Upper lobe of right lung (tissue), 1 donor: ENCODE measurements at regions not wholly inside any gene's neighbourhood (a gene's known extent, or its start where the extent isn't known, plus 50 kb on each side); places are given as distances from the start of the nearest gene placed in this dataset.

Experiments used
- ATAC-seq: fragments of 200-7000 bp; cut with Tn5 transposase; one replicate; pipeline ENCODE4 v1.9.1; 2020; ENCODE audit warnings: mild to moderate bottlenecking, moderate library complexity
- DNase-seq: peaks from one replicate; pipeline ENCODE4 v3.0.0-alpha.2; 2020
- H3K27ac ChIP-seq: fragments of 200-600 bp; one replicate; pipeline ENCODE4 v1.8.0; 2022
- H3K27me3 ChIP-seq: fragments of 200-600 bp; one replicate; pipeline ENCODE4 v1.8.0; 2022; ENCODE audit warnings: mild to moderate bottlenecking
- H3K36me3 ChIP-seq: fragments of 200-600 bp; one replicate; pipeline ENCODE4 v1.8.0; 2022
- H3K4me1 ChIP-seq: fragments of 200-600 bp; one replicate; pipeline ENCODE4 v1.8.0; 2022
- H3K4me3 ChIP-seq: fragments of 200-600 bp; one replicate; pipeline ENCODE4 v1.8.0; 2022; ENCODE audit warnings: mild to moderate bottlenecking
- H3K9me3 ChIP-seq: fragments of 200-600 bp; one replicate; pipeline ENCODE4 v1.8.0; 2022
- intact Hi-C: fragments of 100-400 bp; cut with DNase I; formaldehyde crosslinking; loops from one replicate; pipeline ENCODE4 v1.11.0; 2022
- TF ChIP-seq, protein P1 (sequence below): fragments of 200-600 bp; IDR thresholded peaks from one replicate; pipeline ENCODE4 v1.8.0; 2022; ENCODE audit warnings: antibody characterized with exemption
- donor health status: DM: no; HTN: yes; CAD: no; lungs with severe emphysema.

DNA sequence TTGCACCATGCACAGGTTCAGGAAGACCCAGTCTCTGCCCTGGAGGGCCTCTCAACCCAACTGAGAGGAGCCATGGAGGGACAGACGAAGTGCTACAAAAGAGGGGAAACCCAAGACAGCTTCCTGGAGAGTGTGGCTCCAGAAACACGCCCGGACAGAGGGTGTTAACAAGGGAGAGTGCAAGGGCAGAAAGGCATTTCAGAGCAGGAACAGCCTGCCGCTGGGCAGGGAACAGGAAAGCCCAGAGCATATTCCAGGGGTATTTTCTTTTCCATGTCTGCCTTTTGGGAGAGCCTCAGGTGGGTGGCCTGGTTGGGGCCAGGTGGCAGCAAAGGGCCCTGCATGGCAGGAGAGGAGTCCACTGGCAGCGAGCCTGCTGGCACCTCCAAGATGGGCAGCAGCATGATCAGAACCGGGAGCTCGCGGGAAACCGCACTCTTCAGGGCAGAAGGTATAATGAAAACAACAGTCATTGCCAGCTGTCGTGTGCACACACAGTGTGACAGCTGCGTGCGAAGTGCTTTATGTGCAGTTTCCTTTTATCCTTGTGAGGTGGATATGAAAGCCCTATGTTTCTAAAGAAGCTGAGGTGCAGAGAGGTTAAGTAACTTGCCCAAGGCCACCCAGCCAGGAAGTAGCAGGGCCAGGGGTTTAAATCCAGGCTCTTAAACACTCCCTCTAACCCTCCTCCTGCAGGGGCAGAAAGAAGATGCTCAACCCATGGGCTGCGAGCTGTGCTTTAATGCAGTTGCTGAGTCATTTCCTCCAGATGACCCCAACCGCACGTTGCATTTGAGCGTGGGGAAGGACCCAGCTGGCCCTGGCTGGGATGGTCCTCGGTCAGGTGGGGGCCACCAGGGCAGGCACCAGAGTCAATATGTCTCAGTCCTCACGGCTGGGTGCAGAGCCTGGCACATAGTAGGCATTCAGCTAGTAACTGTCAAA lies 128.6 kb downstream of the OAT start:
- TF ChIP-seq, protein P1, sequence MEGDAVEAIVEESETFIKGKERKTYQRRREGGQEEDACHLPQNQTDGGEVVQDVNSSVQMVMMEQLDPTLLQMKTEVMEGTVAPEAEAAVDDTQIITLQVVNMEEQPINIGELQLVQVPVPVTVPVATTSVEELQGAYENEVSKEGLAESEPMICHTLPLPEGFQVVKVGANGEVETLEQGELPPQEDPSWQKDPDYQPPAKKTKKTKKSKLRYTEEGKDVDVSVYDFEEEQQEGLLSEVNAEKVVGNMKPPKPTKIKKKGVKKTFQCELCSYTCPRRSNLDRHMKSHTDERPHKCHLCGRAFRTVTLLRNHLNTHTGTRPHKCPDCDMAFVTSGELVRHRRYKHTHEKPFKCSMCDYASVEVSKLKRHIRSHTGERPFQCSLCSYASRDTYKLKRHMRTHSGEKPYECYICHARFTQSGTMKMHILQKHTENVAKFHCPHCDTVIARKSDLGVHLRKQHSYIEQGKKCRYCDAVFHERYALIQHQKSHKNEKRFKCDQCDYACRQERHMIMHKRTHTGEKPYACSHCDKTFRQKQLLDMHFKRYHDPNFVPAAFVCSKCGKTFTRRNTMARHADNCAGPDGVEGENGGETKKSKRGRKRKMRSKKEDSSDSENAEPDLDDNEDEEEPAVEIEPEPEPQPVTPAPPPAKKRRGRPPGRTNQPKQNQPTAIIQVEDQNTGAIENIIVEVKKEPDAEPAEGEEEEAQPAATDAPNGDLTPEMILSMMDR = no peak
- no peaks in the 10 kb centered on the region for H3K27me3 ChIP-seq
- no peak overlapping the region for H3K27ac ChIP-seq
- H3K4me1 ChIP-seq = no peaks in the 10 kb centered on the region
- peak; percentile 56 for DNase-seq
- intact Hi-C loops = no loop called here
- peak; percentile 16 for ATAC-seq
- H3K36me3 ChIP-seq = no peaks in the 10 kb centered on the region
- H3K9me3 ChIP-seq = no peaks in the 10 kb centered on the region
- H3K4me3 ChIP-seq = no peak overlapping the region

DNA sequence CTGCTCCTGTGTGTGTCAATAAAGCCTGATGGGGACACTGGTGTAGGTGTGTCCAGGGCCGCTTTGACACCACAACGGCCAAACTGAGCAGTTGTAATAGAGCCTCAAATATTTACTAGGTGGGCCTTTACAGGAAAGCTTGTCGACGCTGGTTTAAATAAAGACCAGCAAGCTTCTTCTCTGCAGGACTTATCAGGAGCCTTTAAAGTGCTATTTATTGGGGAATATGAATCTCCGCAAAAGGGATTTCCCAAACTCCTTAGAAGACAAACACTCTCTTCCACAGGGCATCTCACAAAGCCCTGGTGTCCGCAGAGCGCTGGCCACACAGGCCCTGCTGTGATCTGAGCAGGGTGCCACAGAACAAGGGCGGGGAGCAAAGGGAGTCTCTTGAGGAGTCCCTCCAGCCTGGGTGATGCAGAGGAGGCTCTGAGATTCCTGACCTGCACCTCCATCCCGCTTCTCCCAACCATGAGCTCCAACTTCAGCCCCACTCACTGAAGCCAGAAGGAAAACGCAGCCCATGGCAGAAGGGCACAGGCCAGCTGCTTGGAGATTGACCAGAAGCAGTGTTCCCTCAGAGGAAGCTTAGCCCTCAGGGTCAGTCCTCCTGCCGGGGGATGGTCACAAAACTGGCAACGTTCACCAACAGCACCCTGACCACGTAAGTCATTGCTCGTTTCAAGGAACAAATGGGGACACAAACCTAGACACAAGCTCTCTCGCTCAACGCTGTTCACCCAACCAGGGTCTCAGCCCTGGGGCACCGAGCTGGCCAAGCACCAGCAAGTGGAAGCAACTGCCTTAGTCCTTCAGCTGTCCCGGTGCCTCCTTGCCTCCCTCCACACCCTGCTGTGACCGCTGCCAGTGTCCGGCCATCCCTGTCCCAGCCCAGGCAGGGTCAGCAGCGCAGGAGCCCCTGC lies 129.5 kb downstream of the OAT start:
- H3K27me3 ChIP-seq = no peaks in the 10 kb centered on the region
- no peaks in the 10 kb centered on the region for H3K36me3 ChIP-seq
- TF ChIP-seq, protein P1 = no peak
- no peak overlapping the region for H3K27ac ChIP-seq
- peak; percentile 54 for DNase-seq
- no peaks in the 10 kb centered on the region for H3K4me1 ChIP-seq
- ATAC-seq = no peak
- H3K9me3 ChIP-seq = no peaks in the 10 kb centered on the region
- H3K4me3 ChIP-seq = no peak overlapping the region
- intact Hi-C loops = no loop called here

DNA sequence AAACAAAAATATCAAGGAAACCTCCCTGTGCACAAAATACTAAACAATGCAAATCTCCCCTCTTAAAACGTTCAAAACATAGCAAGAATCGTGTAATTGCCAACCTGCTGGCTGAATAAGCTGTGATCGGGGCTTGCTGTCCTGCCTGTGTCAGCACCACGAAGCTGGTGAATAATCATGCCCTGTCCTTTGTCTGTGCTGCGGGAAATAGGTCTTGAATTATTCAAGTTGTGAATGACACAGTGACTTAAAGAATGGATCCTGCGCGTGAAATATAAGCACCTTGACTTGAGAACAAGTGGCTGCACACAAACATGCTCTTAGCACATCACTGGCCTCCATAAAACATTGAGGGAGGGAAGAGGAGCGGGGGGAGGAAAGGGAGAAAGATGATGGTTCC lies 130.2 kb downstream of the OAT start:
- intact Hi-C loops = no loop called here
- TF ChIP-seq, protein P1 = no peak
- Histone ChIP-seq H3K27ac (no peak overlapping the region), H3K36me3 (no peaks in the 10 kb centered on the region), H3K4me1 (no peaks in the 10 kb centered on the region), H3K4me3 (no peak overlapping the region), H3K27me3 (no peaks in the 10 kb centered on the region), H3K9me3 (no peaks in the 10 kb centered on the region)
- DNase-seq = no peak
- no peak for ATAC-seq

DNA sequence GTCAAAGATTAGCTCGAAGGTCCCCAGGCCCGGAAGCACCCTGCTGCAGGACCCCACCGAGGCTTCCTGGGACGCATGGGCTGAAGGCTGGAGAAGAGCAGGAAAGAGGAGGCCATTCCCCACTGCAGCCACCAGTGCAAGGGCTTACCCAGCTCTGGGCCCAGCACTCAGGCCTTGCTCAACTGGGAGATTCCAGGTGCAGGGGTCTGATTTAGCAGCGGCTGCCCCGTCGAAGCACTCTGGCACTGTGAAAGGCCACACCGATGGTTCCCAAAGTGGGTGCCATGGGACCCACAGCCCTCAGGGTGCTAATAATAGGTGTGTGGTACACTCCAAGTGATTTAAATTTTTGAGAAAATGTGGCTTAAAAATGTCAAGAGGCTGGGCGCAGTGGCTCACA lies 130.9 kb downstream of the OAT start:
- no peak overlapping the region for H3K27ac ChIP-seq
- no peaks in the 10 kb centered on the region for H3K36me3 ChIP-seq
- no peak overlapping the region for H3K4me3 ChIP-seq
- H3K9me3 ChIP-seq = no peaks in the 10 kb centered on the region
- ATAC-seq (no peak), DNase-seq (peak; percentile 32)
- no peaks in the 10 kb centered on the region for H3K27me3 ChIP-seq
- TF ChIP-seq, protein P1 = no peak
- intact Hi-C loops = no loop called here
- no peaks in the 10 kb centered on the region for H3K4me1 ChIP-seq

DNA sequence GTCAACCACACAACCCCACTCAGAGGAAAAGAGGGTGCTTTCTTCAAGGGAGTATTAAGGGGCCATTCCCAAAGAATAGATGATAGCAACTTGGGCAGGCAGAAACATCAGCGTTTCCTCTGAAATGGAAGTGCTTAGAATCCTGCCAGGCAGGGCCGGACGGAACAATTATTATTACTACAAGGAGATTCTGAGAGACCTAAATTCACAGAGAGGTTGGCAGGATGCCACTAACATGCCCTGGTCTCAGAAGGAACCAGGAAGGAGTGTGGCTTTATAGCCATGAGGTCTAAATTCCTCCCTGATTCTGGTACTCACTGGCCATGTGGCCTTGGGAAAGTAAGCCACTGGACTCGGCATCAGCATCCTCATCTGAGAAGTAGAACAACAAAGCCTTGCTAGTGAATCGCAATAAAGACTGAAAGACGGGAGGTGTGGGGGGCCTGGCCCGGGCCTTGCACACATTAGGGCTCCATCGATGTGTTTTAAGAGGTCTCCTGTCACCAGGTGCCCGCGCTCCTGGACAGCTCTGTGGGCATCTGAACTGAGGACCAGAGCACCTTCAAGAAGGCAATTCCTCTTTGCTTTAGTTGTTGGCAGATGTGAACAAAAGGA lies 131.5 kb downstream of the OAT start:
- ATAC-seq (no peak), DNase-seq (peak; percentile 43)
- TF ChIP-seq, protein P1 = no peak
- H3K4me3 ChIP-seq = no peak overlapping the region
- H3K27me3 ChIP-seq = no peaks in the 10 kb centered on the region
- H3K27ac ChIP-seq = no peak overlapping the region
- intact Hi-C loops = no loop called here
- H3K4me1 ChIP-seq = no peaks in the 10 kb centered on the region
- no peaks in the 10 kb centered on the region for H3K9me3 ChIP-seq
- H3K36me3 ChIP-seq = no peaks in the 10 kb centered on the region
